ENCODE measurements at regions not wholly inside any gene's neighbourhood (a gene's known extent, or its start where the extent isn't known, plus 50 kb on each side); places are given as distances from the start of the nearest gene placed in this dataset.

- TF ChIP-seq GATA2 (IDR thresholded peaks at IDR 0.05; ENCODE audit: low read depth, low read length) (no peak), GATA3 (IDR thresholded peaks at IDR 0.05; ENCODE audit: low read depth, low read length) (no peak)
Measured at GRCh38 chr10:10292501-10292900, 725.2 kb upstream of the CELF2 start.

All from SH-SY5Y (cell line).